OCI-LY3 (cell line): ENCODE measurements at regions not wholly inside any gene's neighbourhood (a gene's known extent, or its start where the extent isn't known, plus 50 kb on each side); places are given as distances from the start of the nearest gene placed in this dataset.

Experiments
- EZH2phosphoT487 ChIP-seq: fragments of 200-600 bp; shearing (Covaris generic); IDR thresholded peaks from 2 replicates; pipeline ENCODE4 v1.6.1; 2018; ENCODE audit warnings: antibody characterized with exemption, mixed run types, low read depth
- TF ChIP-seq, protein P1 (sequence below): fragments of 200-600, 300-600 bp; sonication (generic); IDR thresholded peaks from 2 replicates; pipeline ENCODE4 v1.5.1; 2014; ENCODE audit warnings: antibody characterized with exemption, low read length, low read depth

DNA sequence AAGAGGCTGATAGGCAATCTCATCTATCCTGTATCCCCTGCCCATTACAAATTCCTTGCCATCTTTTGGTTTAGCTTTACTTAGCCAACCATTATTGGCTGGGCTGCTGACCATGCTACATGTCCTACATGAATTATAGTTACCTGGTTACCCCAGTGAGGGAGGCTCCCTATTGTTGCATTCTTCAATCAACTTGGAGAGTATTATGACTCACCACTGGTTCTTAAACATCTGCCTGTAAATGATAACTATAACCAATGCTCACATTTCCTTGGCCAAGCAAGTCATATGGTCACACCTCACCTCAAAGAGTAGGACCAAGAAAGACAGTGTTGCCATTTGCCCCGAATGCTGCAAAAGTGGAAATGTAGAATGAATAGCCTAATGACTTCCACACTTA lies 297.6 kb downstream of the IL15 start:
- TF ChIP-seq, protein P1, sequence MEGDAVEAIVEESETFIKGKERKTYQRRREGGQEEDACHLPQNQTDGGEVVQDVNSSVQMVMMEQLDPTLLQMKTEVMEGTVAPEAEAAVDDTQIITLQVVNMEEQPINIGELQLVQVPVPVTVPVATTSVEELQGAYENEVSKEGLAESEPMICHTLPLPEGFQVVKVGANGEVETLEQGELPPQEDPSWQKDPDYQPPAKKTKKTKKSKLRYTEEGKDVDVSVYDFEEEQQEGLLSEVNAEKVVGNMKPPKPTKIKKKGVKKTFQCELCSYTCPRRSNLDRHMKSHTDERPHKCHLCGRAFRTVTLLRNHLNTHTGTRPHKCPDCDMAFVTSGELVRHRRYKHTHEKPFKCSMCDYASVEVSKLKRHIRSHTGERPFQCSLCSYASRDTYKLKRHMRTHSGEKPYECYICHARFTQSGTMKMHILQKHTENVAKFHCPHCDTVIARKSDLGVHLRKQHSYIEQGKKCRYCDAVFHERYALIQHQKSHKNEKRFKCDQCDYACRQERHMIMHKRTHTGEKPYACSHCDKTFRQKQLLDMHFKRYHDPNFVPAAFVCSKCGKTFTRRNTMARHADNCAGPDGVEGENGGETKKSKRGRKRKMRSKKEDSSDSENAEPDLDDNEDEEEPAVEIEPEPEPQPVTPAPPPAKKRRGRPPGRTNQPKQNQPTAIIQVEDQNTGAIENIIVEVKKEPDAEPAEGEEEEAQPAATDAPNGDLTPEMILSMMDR, result no peak
- TF ChIP-seq EZH2phosphoT487, result no peak
